Endothelial cell of umbilical vein (primary cell): ENCODE measurements at regions not wholly inside any gene's neighbourhood (a gene's known extent, or its start where the extent isn't known, plus 50 kb on each side); places are given as distances from the start of the nearest gene placed in this dataset.
"Not testable (repeated sequence)": the region's sequence is repeated elsewhere in the genome, so short reads cannot be mapped to it uniquely, and the experiment has no call there.

Experiments used
- BruUV-seq: library from RNA; stranded (reverse); fragments of 400-500 nt; replicated peaks from 2 replicates; lab custom pipeline; 2021; lab: Mats Ljungman, UMichigan
- CTCF ChIA-PET: fragments of 300-600, 350-600 bp; sonication (Branson Sonifier 250); formaldehyde crosslinking; loops from one replicate; lab custom pipeline; 2021; ENCODE audit warnings: antibody characterized with exemption, inconsistent platforms; lab: Charles Lee
- POLR2A ChIA-PET: fragments of 300-600, 350-600 bp; sonication (Branson Sonifier 250); formaldehyde crosslinking; loops from one replicate; lab custom pipeline; 2021; ENCODE audit warnings: antibody characterized with exemption, inconsistent platforms; lab: Charles Lee
- DNase-seq: peaks from one replicate; pipeline ENCODE4 v3.0.0-alpha.2; 2011; ENCODE audit warnings: low read depth, low spot score
- FAIRE-seq: peaks from 2 replicates; lab custom pipeline; 2011; peaks lifted over from hg19 to GRCh38; lab: Jason Lieb, UNC
- H2AFZ ChIP-seq: 2 replicates; pipeline ENCODE4 v1.6.0; 2012; ENCODE audit warnings: low read depth, low read length, control low read depth, inconsistent platforms
- H3K27ac ChIP-seq: 2 replicates; pipeline ENCODE4 v1.5.1; 2011; ENCODE audit warnings: low read depth, mild to moderate bottlenecking, control low read depth, low read length, moderate library complexity; ENCODE audit not compliant: insufficient read depth
- H3K27me3 ChIP-seq, 2 experiments: 2 replicates each; pipeline versions ENCODE4 v1.6.0 to v1.6.1; 2011; ENCODE audit warnings: low read length in 2 of 2, mixed read lengths in 1 of 2; ENCODE audit not compliant: control insufficient read depth in 2 of 2, insufficient read depth in 2 of 2
- H3K36me3 ChIP-seq, 2 experiments: 2 replicates in 1 of 2; 3 replicates in 1 of 2; pipeline ENCODE4 v1.5.1; 2011; ENCODE audit warnings: low read length in 2 of 2, mild to moderate bottlenecking in 1 of 2, moderate library complexity in 1 of 2; ENCODE audit not compliant: control insufficient read depth in 2 of 2, insufficient read depth in 2 of 2; ENCODE audit errors: extremely low read depth in 1 of 2
- H3K4me1 ChIP-seq: 3 replicates; pipeline ENCODE4 v1.5.1; 2011; ENCODE audit warnings: mild to moderate bottlenecking, low read length; ENCODE audit not compliant: control insufficient read depth, insufficient read depth; ENCODE audit errors: extremely low read depth
- H3K4me2 ChIP-seq: 2 replicates; pipeline ENCODE4 v1.6.1; 2011; ENCODE audit warnings: low read length, control low read depth, mixed read lengths; ENCODE audit not compliant: insufficient read depth
- H3K4me3 ChIP-seq, 3 experiments: fragments of 200-600 bp in 1 of 3; sonication (generic), shearing (Covaris generic) in 1 of 3; replicated peaks in 1 of 3; 2 replicates each; pipeline ENCODE4 v1.5.1; 2011 to 2016; ENCODE audit warnings: control low read depth in 3 of 3, low read length in 3 of 3, mild to moderate bottlenecking in 2 of 3, inconsistent platforms in 1 of 3, low read depth in 1 of 3, moderate library complexity in 1 of 3; ENCODE audit not compliant: insufficient read depth in 1 of 3
- H3K79me2 ChIP-seq: 2 replicates; pipeline ENCODE4 v1.6.0; 2012; ENCODE audit warnings: low read length, inconsistent platforms; ENCODE audit not compliant: control insufficient read depth, insufficient read depth
- H3K9ac ChIP-seq: replicated peaks from 2 replicates; pipeline ENCODE3; 2011; ENCODE audit warnings: low read length, control low read depth; ENCODE audit not compliant: insufficient read depth; ENCODE audit errors: extremely low read depth
- H3K9me1 ChIP-seq: replicated peaks from 3 replicates; pipeline ENCODE4 v1.6.0; 2011; ENCODE audit warnings: mild to moderate bottlenecking, low read length; ENCODE audit not compliant: control insufficient read depth, insufficient read depth; ENCODE audit errors: extremely low read depth
- H3K9me3 ChIP-seq: replicated peaks from 2 replicates; pipeline ENCODE4 v1.5.1; 2012; ENCODE audit warnings: low read length, inconsistent platforms; ENCODE audit not compliant: control insufficient read depth, insufficient read depth
- H4K20me1 ChIP-seq: replicated peaks from 2 replicates; pipeline ENCODE3; 2011; ENCODE audit warnings: mild to moderate bottlenecking, low read length; ENCODE audit not compliant: control insufficient read depth, insufficient read depth; ENCODE audit errors: extremely low read depth
- CTCF ChIP-seq, 2 donors: IDR thresholded peaks; 1 replicate in 1 of 2; 2 replicates in 1 of 2; pipeline ENCODE4 v1.5.1; 2011; ENCODE audit warnings: low read length in 2 of 2, mild to moderate bottlenecking in 2 of 2, moderate library complexity in 2 of 2, control low read depth in 1 of 2, inconsistent platforms in 1 of 2, low read depth in 1 of 2; ENCODE audit not compliant: insufficient read depth in 1 of 2; ENCODE audit errors: extremely low read depth in 1 of 2
- EZH2 ChIP-seq: IDR thresholded peaks from 2 replicates; pipeline ENCODE4 v1.6.1; 2012; ENCODE audit warnings: borderline replicate concordance, low read depth, mild to moderate bottlenecking, moderate library complexity, low read length, inconsistent platforms; ENCODE audit not compliant: severe bottlenecking
- FOS ChIP-seq: IDR thresholded peaks from 2 replicates; pipeline ENCODE4 v1.6.1; 2011; ENCODE audit warnings: mild to moderate bottlenecking, low read length, moderate library complexity, borderline replicate concordance; ENCODE audit not compliant: insufficient read depth
- GATA2 ChIP-seq: IDR thresholded peaks from 2 replicates; pipeline ENCODE4 v1.7.0; 2011; ENCODE audit warnings: low read depth, mild to moderate bottlenecking, moderate library complexity, mixed read lengths, low read length; ENCODE audit not compliant: insufficient read length, insufficient read depth
- JUN ChIP-seq: IDR thresholded peaks from 2 replicates; pipeline ENCODE4 v1.6.1; 2011; ENCODE audit warnings: borderline replicate concordance, low read depth; ENCODE audit not compliant: insufficient read length, insufficient read depth
- MAX ChIP-seq: IDR thresholded peaks from 2 replicates; pipeline ENCODE4 v1.6.1; 2011; ENCODE audit not compliant: insufficient read depth, insufficient read length
- MYC ChIP-seq: IDR thresholded peaks from one replicate; pipeline ENCODE4 v1.6.1; 2011; ENCODE audit warnings: mild to moderate bottlenecking, low read depth, low read length
- POLR2A ChIP-seq: IDR thresholded peaks from 2 replicates; pipeline ENCODE4 v1.6.1; 2012; ENCODE audit warnings: low read depth, mild to moderate bottlenecking, control low read depth, low read length
- POLR2AphosphoS5 ChIP-seq: IDR thresholded peaks from 2 replicates; pipeline ENCODE4 v1.6.1; 2012; ENCODE audit warnings: low read depth, mild to moderate bottlenecking, control low read depth, low read length, moderate library complexity; ENCODE audit not compliant: insufficient read depth
- dilution Hi-C: fragments of 300-500 bp; cut with MboI; formaldehyde crosslinking; loops from one replicate; pipeline ENCODE4 v1.15.0; 2019; ENCODE audit warnings: low sequenced_read_pairs; ENCODE audit not compliant: extremely low pct_ligation_motif_present
- intact Hi-C: fragments of 100-400 bp; cut with micrococcal nuclease; formaldehyde crosslinking; loops from one replicate; pipeline ENCODE4 v1.10.0; 2022

- no peak overlapping the region for H3K9ac ChIP-seq
- BruUV-seq, result no TSS peak
- no peak overlapping the region for H3K4me3 ChIP-seq
- POLR2A ChIA-PET, result no interaction called here
- no peaks in the 10 kb centered on the region for H3K79me2 ChIP-seq
- H3K27ac ChIP-seq, result no peak overlapping the region
- FAIRE-seq (no peak), DNase-seq (no peak)
- no peaks in the 10 kb centered on the region for H4K20me1 ChIP-seq
- dilution Hi-C loops (no loop called here), intact Hi-C loops (no loop called here)
- H3K27me3 ChIP-seq, result no peaks in the 10 kb centered on the region
- CTCF ChIA-PET, result no interaction called here
- TF ChIP-seq MYC (no peak), EZH2 (no peak), POLR2A (no peak), CTCF (IDR thresholded peaks at IDR 0.05; ENCODE audit: extremely low read depth in 1 of 2, insufficient read depth in 1 of 2, low read depth in 1 of 2, low read length in 2 of 2) (no peak), FOS (no peak), MAX (no peak), JUN (no peak), GATA2 (no peak), POLR2AphosphoS5 (no peak)
- H3K9me3 ChIP-seq, result no peaks in the 10 kb centered on the region
- H3K4me2 ChIP-seq, result no peak overlapping the region
- no peaks in the 10 kb centered on the region for H3K4me1 ChIP-seq
- no peaks in the 10 kb centered on the region for H3K36me3 ChIP-seq
- H2AFZ ChIP-seq, result no peak overlapping the region
- no peaks in the 10 kb centered on the region for H3K9me1 ChIP-seq
Observed at GRCh38 chr10:65183236-65183635, 1662.0 kb downstream of the REEP3 start.

GRCh38 chr10:65186668-65187067 is 1665.5 kb downstream of the REEP3 start:
- POLR2A ChIA-PET, result not testable (repeated sequence)

More at GRCh38 chr10:65186668-65187067, 1665.5 kb downstream of the REEP3 start:
- BruUV-seq, intact Hi-C loops, H3K27ac ChIP-seq, H3K4me2 ChIP-seq, CTCF ChIA-PET, dilution Hi-C loops, H3K4me3 ChIP-seq, H3K4me1 ChIP-seq, H3K9ac ChIP-seq, H3K27me3 ChIP-seq, H3K9me3 ChIP-seq, DNase-seq, FAIRE-seq, H3K79me2 ChIP-seq, H3K9me1 ChIP-seq, H2AFZ ChIP-seq, H4K20me1 ChIP-seq, H3K36me3 ChIP-seq: not testable (repeated sequence)
